GM12878 (cell line): ENCODE measurements at regions not wholly inside any gene's neighbourhood (a gene's known extent, or its start where the extent isn't known, plus 50 kb on each side); places are given as distances from the start of the nearest gene placed in this dataset.

Experiments used
- ATAC-seq: fragments of 200-7000 bp; cut with Tn5 transposase; 3 replicates; pipeline ENCODE4 v1.9.1; 2020; ENCODE audit warnings: mild to moderate bottlenecking, moderate library complexity
- BruUV-seq: library from RNA; stranded (reverse); fragments of 400-500 nt; replicated peaks from 2 replicates; lab custom pipeline; 2021; lab: Mats Ljungman, UMichigan
- CTCF ChIA-PET: fragments of 300-600 bp; sonication (Branson Sonifier 250); formaldehyde crosslinking; extraction: SDS; loops from one replicate; lab custom pipeline; 2021; ENCODE audit warnings: inconsistent platforms; lab: Yijun Ruan, JAX
- POLR2A ChIA-PET: fragments of 350-600 bp; formaldehyde crosslinking; extraction: SDS; loops from one replicate; lab custom pipeline; 2021; ENCODE audit warnings: inconsistent platforms; lab: Charles Lee
- RAD21 ChIA-PET: fragments of 300-600 bp; sonication (Branson Sonifier 250); formaldehyde crosslinking; loops from one replicate; lab custom pipeline; 2023; ENCODE audit warnings: antibody characterized with exemption; ENCODE audit not compliant: unreplicated experiment; lab: Charles Lee
- SMC1A ChIA-PET: fragments of 300-600 bp; sonication (Branson Sonifier 250); formaldehyde crosslinking; loops from one replicate; lab custom pipeline; 2023; ENCODE audit not compliant: unreplicated experiment, uncharacterized antibody; lab: Charles Lee
- DNase-seq: peaks from one replicate; pipeline ENCODE4 v3.0.0-alpha.2; 2011; ENCODE audit warnings: low read depth, low spot score
- FAIRE-seq: peaks from 3 replicates; lab custom pipeline; 2011; peaks lifted over from hg19 to GRCh38; lab: Jason Lieb, UNC
- H2AFZ ChIP-seq: 2 replicates; pipeline ENCODE4 v1.6.0; 2011; ENCODE audit warnings: low read depth, low read length, control low read depth; ENCODE audit not compliant: control insufficient read depth
- H3K27ac ChIP-seq: 2 replicates; pipeline ENCODE4 v1.5.1; 2011; ENCODE audit warnings: control low read depth; ENCODE audit not compliant: control insufficient read depth, insufficient read depth
- H3K27me3 ChIP-seq, 2 experiments: replicated peaks in 1 of 2; 2 replicates each; pipeline versions ENCODE4 v1.6.0 to v1.6.1; 2011; ENCODE audit warnings: low read length in 1 of 2; ENCODE audit not compliant: control insufficient read depth in 2 of 2, insufficient read depth in 2 of 2
- H3K36me3 ChIP-seq, 2 experiments: 2 replicates each; pipeline ENCODE4 v1.5.1; 2011; ENCODE audit warnings: low read length in 1 of 2; ENCODE audit not compliant: control insufficient read depth in 2 of 2, insufficient read depth in 2 of 2
- H3K4me1 ChIP-seq: 2 replicates; pipeline ENCODE4 v1.6.1; 2011; ENCODE audit warnings: mild to moderate bottlenecking, low read length, moderate library complexity, mixed read lengths; ENCODE audit not compliant: control insufficient read depth, insufficient read depth
- H3K4me2 ChIP-seq: 2 replicates; pipeline ENCODE4 v1.6.0; 2011; ENCODE audit warnings: control low read depth; ENCODE audit not compliant: control insufficient read depth, insufficient read depth
- H3K4me3 ChIP-seq: fragments of 200-600 bp; sonication (generic); 2 replicates; pipeline ENCODE4 v1.5.1; 2016
- H3K79me2 ChIP-seq: 2 replicates; pipeline ENCODE4 v1.6.0; 2011; ENCODE audit warnings: low read length; ENCODE audit not compliant: control insufficient read depth, insufficient read depth
- H3K9ac ChIP-seq: 2 replicates; pipeline ENCODE4 v1.8.0; 2011; ENCODE audit warnings: low read length, control low read depth, mixed read lengths; ENCODE audit not compliant: control insufficient read depth, insufficient read depth
- H3K9me3 ChIP-seq: replicated peaks from 3 replicates; pipeline ENCODE4 v1.5.1; 2011; ENCODE audit warnings: mild to moderate bottlenecking, low read length; ENCODE audit not compliant: control insufficient read depth, insufficient read depth
- H4K20me1 ChIP-seq: 2 replicates; pipeline ENCODE4 v1.6.0; 2011; ENCODE audit not compliant: control insufficient read depth, insufficient read depth
- BCL11A ChIP-seq: IDR thresholded peaks from 2 replicates; pipeline ENCODE4 v1.6.1; 2011; ENCODE audit warnings: low read depth, low read length
- BRCA1 ChIP-seq: IDR thresholded peaks from 2 replicates; pipeline ENCODE4 v1.6.1; 2011; ENCODE audit warnings: low read depth, low read length, improper control_type of control experiment
- CHD4 ChIP-seq: fragments of 200-600 bp; sonication (generic); IDR thresholded peaks from 2 replicates; pipeline ENCODE4 v1.6.1; 2016; ENCODE audit warnings: mild to moderate bottlenecking
- E2F8 ChIP-seq: fragments of 450-650 bp; IDR thresholded peaks from 2 replicates; pipeline ENCODE4 v1.6.1; 2018; ENCODE audit warnings: mild to moderate bottlenecking, low read depth, moderate library complexity; ENCODE audit not compliant: partially characterized antibody
- EED ChIP-seq: sonication (generic); IDR thresholded peaks from 2 replicates; pipeline ENCODE4 v1.6.1; 2016; ENCODE audit warnings: antibody characterized with exemption, low read depth
- IKZF1 ChIP-seq: fragments of 450-650 bp; conservative IDR thresholded peaks from 2 replicates; pipeline ENCODE4 v1.6.1; 2017; ENCODE audit warnings: antibody characterized with exemption, mild to moderate bottlenecking
- JUND ChIP-seq: IDR thresholded peaks from 2 replicates; pipeline ENCODE4 v1.6.1; 2012; ENCODE audit warnings: low read depth, mild to moderate bottlenecking, low read length, improper control_type of control experiment, moderate library complexity
- MTA3 ChIP-seq: IDR thresholded peaks from 2 replicates; pipeline ENCODE4 v1.6.1; 2012; ENCODE audit warnings: low read length, inconsistent platforms, borderline replicate concordance
- NBN ChIP-seq: fragments of 450-650 bp; IDR thresholded peaks from 2 replicates; pipeline ENCODE4 v1.6.1; 2016
- NFYA ChIP-seq: IDR thresholded peaks from 2 replicates; pipeline ENCODE4 v1.6.1; 2011; ENCODE audit warnings: low read depth, mild to moderate bottlenecking, low read length, improper control_type of control experiment, borderline replicate concordance
- RELB ChIP-seq: fragments of 450-650 bp; IDR thresholded peaks from 2 replicates; pipeline ENCODE4 v1.6.1; 2017; ENCODE audit warnings: low read depth, mild to moderate bottlenecking, moderate library complexity
- SIX5 ChIP-seq: IDR thresholded peaks from 2 replicates; pipeline ENCODE4 v1.6.1; 2011; ENCODE audit warnings: mild to moderate bottlenecking, low read depth, low read length, moderate library complexity; ENCODE audit not compliant: severe bottlenecking
- SREBF2 ChIP-seq: IDR thresholded peaks from 2 replicates; pipeline ENCODE4 v1.6.1; 2012; ENCODE audit warnings: mild to moderate bottlenecking, low read length
- STAT3 ChIP-seq: IDR thresholded peaks from 2 replicates; pipeline ENCODE4 v1.6.1; 2011; ENCODE audit warnings: low read depth, low read length, improper control_type of control experiment
- TCF12 ChIP-seq: IDR thresholded peaks from 2 replicates; pipeline ENCODE4 v1.6.1; 2011; ENCODE audit warnings: low read depth, mild to moderate bottlenecking, low read length
- ZNF384 ChIP-seq: IDR thresholded peaks from 2 replicates; pipeline ENCODE4 v1.6.1; 2012; ENCODE audit warnings: low read depth, mild to moderate bottlenecking, low read length, improper control_type of control experiment, borderline replicate concordance
- ZNF687 ChIP-seq: fragments of 450-650 bp; IDR thresholded peaks from 2 replicates; pipeline ENCODE4 v1.6.1; 2017; ENCODE audit warnings: mild to moderate bottlenecking, moderate library complexity
- in situ Hi-C: fragments of 300-500 bp; cut with MboI; formaldehyde crosslinking; loops from 9 replicates; pipeline ENCODE4 v1.14.3; 2018; ENCODE audit warnings: mixed read lengths
- intact Hi-C: fragments of 100-400 bp; cut with micrococcal nuclease; formaldehyde crosslinking; loops from one replicate; pipeline ENCODE4 v1.14.2; 2022; ENCODE audit not compliant: unreplicated experiment

- peaks cover 6% of the 10 kb centered on the region; the same call in 1 of the 2 replicates for H3K4me1 ChIP-seq
- FAIRE-seq = no peak
- TF ChIP-seq IKZF1 (no peak), SREBF2 (no peak), JUND (no peak), RELB (no peak), TCF12 (no peak), STAT3 (no peak), BRCA1 (no peak), ZNF384 (no peak), E2F8 (no peak), BCL11A (no peak), NBN (no peak), MTA3 (no peak), SIX5 (no peak), EED (no peak), ZNF687 (no peak), CHD4 (no peak), NFYA (no peak)
Observed at GRCh38 chrX:109266034-109266433, 215.9 kb downstream of the GUCY2F start.

More at GRCh38 chrX:109266034-109266433, 215.9 kb downstream of the GUCY2F start:
- ATAC-seq = no peak
- in situ Hi-C loops (no loop called here), intact Hi-C loops (no loop called here)
- H3K9me3 ChIP-seq = no peaks in the 10 kb centered on the region; the same call in 2 of the 3 replicates
- no peak for DNase-seq
- H3K27me3 ChIP-seq = no peaks in the 10 kb centered on the region
- H2AFZ ChIP-seq = no peak overlapping the region
- no peak overlapping the region for H3K27ac ChIP-seq
- H3K36me3 ChIP-seq = no peaks in the 10 kb centered on the region
- H4K20me1 ChIP-seq = no peaks in the 10 kb centered on the region
- ChIA-PET SMC1A (interaction anchor here (0.9 to 11.2 kb wide), 3 partner anchors 16 to 117 kb away, joined by 3 to 168 read pairs (median 89); no protein-coding TSS in a partner anchor), POLR2A (no interaction called here), CTCF (no interaction called here), RAD21 (interaction anchor here (8.2 kb wide), 1 partner anchor 78 kb away, joined by 155 read pairs; no protein-coding TSS in a partner anchor)
- no peak overlapping the region for H3K4me2 ChIP-seq
- no TSS peak for BruUV-seq
- H3K4me3 ChIP-seq = no peak overlapping the region
- no peak overlapping the region for H3K9ac ChIP-seq
- H3K79me2 ChIP-seq = no peaks in the 10 kb centered on the region
